Renal cortical epithelial cell (primary cell): ENCODE measurements at regions not wholly inside any gene's neighbourhood (a gene's known extent, or its start where the extent isn't known, plus 50 kb on each side); places are given as distances from the start of the nearest gene placed in this dataset.
"Not testable (repeated sequence)": the region's sequence is repeated elsewhere in the genome, so short reads cannot be mapped to it uniquely, and the experiment has no call there.

ENCODE experiments used
- DNase-seq: peaks from one replicate; pipeline ENCODE4 v3.0.0-alpha.2; 2011; ENCODE audit warnings: low read depth

DNA sequence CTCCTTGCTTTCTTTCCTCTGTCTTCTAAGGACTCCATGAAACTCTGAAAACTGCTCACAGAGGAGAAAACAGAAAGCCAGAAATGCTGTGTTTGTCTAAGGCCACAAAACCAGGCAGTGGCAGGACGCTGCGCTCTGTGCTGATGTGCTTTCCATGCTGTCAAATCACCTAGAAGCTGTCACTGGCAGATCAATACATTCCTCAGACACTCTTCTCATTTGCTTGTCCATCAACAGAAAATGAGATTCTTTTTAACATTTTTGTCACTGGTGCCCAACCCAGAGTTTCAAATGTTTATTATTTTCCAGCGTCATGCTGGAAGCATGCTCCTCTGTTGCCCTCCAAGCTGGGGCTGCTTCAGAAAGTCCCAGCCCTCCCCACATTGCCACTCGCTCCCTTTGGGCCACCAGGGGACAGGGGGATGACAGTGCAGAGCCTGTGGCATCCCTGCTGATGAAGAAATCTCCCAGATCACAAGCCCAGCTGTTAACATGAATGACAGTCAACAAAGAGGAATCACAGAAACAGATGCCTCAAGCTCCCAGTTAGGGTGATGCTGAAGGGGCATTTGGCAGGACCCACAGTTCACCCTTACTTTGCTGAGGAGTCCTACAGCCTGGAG is 117.5 kb upstream of the MEIS1 start:
- DNase-seq, result no peak

DNA sequence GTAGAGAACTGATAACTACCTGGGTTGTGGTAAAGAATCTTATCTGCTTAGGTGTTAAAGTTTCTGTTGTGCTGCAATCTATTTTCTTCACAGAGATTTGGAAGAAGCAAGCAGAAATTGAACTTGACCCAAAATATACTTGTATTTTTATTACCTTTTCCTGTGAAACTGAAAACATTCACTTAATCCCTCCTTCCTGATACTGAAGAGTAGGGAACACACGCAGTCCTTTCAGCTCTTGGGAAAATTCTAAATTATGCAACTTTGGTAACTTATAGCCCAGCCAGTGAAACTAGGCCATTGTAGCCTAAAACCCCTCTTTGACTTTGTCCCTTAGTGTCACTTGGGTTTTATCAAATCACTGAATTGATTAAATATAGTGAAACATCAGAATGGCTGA is 128.4 kb upstream of the MEIS1 start:
- no peak for DNase-seq

- DNase-seq, result no peak
These were observed 129.2 kb upstream of the MEIS1 start for GRCh38 chr2:66305718-66306117.

DNA sequence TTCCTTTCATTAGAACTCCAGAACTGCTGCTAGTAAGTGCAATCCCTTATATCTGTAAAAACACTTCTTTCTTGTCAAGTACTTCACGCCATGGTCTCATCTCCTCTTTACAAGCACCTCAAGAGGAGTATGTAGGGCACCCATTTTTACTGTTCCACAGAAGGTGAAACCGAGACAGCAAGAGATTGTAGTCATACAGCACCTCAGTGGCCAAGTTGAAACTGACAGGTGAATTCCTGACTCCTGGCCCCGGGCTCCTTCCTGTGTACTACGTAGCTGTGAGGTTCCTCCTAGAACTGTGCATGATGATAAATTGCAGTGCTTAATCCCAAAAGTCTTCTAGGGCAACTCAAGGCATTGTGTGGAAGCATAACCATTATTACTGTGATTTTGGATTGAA is 131.5 kb upstream of the MEIS1 start:
- no peak for DNase-seq

- no peak for DNase-seq
These were observed 133.2 kb upstream of the MEIS1 start for GRCh38 chr2:66301767-66302140.

DNA sequence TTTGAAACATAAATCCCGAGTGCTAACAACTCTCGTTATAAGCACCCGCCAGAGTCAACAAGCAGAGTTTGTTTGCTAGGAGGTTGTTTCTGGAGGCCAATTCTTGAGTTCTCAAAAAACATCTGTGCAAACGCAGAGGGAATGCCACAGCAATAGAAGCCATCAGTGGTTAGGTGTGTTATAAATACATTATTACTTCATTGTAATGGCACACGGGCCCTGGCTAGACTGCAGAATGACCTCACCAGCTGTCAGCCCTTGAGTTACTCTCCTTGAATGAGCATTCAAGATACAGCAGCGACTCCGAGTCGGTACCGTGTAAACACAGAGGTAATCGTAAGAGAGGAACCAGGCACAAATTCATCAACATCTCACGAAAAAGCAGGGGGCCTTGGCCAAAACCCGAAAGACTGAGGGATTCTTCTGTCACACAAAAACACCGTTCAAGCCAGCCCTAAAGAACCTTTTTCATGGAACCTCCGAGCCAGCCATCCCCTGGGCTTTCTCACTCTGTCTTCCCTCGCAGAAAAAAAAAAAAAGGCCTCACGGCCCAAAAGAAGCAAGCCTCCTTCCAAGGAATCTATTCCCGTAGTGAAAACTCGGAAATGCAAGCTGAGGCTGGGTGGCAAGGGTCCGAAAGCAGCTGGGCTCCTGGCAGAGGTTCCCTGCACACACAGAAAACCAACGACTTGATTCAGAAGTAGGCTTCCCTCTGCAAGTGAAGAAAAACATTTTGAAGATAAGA is 133.7 kb upstream of the MEIS1 start:
- no peak for DNase-seq

GRCh38 chr2:66283787-66284186 is 151.1 kb upstream of the MEIS1 start:
- no peak for DNase-seq

GRCh38 chr2:66281980-66282379 is 152.9 kb upstream of the MEIS1 start:
- no peak for DNase-seq

GRCh38 chr2:66279024-66279423 is 155.9 kb upstream of the MEIS1 start:
- DNase-seq, result no peak

DNA sequence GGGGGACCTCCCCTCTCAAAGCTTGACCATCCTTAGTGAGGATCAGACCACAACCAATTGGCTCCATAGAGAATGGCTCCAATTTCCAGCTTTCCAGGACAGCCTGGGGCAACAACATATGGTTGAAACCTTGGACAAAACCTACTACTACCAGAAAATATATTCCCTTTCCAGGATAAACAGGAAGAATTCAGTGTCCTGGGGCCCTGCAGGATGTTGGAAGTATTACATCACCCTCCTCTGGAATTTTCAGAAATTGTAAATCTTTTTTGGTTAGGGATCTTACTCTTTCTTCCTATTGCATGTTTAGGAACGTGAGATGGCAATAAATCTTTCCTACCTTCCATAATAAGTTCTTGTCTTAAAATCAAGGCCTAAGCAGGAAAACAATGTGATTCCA is 158.9 kb upstream of the MEIS1 start:
- no peak for DNase-seq

DNA sequence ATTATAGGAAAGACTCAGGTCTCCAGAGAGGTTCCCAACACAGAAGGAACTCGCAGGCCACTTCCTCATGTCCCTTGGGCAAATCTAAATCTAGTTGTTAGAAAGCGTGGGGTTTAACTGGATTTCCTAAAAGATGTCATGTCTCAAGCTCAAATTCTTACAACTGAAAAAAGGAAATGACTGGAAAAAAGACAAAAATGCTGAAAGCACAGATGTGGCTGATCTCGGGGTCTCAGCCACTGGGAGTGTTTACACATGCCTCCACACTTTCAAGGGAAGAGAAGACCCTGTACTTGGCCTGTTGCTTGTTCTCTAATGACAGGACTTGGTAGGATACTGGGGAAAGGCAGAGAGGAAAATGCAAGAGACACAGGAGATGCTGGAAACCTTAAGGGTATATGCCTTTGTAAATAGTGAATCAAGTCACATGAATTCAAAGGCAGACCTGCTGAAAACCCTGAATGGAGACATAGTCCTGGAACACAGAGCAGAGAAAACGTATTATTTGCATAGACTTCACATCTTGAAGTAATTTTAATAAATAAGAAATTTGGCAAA is 160.9 kb upstream of the MEIS1 start:
- no peak for DNase-seq

DNA sequence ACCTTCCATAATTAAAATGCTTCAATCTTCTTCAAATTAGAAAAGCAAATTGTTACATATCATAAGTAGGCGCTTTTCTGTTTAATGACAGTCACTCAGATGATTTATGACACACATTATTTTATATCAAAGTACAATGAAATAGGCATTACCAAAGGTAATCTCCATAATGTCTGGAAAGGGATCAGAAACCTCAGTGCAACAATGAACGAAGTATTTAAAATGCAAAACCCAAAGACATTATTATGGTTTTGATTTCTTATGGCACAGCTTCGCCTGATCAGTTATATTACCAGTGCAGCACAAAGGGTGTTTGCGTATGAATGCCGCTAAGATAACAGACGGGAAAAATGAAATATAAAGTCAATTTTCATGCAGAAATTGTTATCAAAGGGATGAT is 162.2 kb upstream of the MEIS1 start:
- no peak for DNase-seq

GRCh38 chr2:66271777-66272176 is 163.1 kb upstream of the MEIS1 start:
- DNase-seq, result no peak

DNA sequence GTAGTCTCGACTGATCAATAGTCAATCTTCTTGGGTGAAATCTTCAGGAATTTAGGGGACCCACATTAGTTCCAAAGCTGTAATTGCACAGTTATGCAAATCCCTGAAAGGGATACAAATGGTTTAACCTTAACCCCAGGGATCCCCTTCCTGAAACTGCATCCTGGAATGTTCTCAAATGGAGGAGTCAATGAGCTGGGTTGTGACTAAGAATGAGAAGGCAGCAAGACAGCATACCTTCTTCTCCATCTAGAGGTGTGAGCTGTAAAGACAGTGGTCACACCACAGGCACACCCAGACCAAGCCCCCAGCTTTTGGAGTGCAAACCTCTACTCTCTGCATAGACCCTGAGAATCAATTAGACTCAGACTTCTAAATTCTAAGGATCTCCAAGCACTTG is 164.7 kb upstream of the MEIS1 start:
- DNase-seq, result no peak

GRCh38 chr2:66269166-66269565 is 165.8 kb upstream of the MEIS1 start:
- no peak for DNase-seq

- DNase-seq, result no peak
These were observed 166.2 kb upstream of the MEIS1 start for GRCh38 chr2:66268756-66269155.

DNA sequence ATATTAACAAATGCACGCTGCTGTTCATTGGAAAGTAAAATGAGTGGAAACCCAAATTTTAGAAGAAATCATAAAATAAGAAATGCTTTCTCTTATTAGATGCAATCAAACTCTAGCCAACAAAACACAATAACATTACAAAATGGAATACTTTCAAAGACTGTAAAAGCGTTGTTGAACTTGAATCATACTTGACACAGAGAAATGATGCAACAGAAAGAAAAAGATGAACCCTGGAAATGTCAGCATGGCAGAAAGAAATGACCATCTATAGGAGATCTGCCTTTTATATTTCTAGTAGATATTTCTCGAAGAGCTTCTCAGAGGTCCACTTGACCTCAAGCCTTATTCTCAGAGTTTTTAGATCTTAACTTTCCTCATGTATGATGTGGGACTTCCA is 170.6 kb upstream of the MEIS1 start:
- no peak for DNase-seq

DNA sequence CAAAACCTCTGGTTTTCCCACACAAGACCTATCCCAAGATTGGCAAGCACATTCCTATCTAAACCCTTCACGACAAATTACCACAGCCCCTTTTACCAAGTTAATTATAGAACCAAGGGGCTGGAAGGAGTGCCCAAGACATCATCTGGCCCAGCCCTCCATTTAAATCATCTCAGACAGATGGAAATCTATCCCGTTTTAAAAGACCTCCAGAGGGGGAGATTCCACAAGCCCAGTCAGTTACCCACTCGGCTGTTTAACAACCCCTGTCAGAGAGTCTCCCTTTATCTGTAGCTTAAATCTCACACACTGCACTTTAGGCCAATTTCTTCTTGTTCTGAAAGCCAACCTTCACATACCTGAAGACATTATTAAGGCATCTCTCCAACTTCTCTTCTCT is 179.1 kb upstream of the MEIS1 start:
- no peak for DNase-seq

- DNase-seq, result no peak
These were observed 179.8 kb upstream of the MEIS1 start for GRCh38 chr2:66255136-66255535.

DNA sequence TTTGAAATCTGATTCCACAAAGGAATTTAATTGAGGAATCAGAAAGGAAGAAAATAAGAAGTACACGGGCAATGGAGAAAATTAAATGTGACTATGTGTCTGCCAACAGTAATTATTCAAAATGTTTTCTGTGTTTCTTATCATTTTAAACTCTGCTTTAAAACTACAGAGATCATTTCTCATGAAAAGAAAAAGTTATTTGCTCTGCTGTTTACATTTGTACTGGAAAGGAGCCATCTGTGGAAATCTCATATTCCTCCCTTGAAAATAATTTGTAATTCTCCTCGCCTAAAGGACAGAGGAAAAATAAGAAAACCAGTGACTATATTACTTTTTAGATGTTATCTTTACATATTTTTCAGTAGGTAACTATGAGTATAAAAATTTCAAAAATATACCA is 181.9 kb upstream of the MEIS1 start:
- DNase-seq, result no peak

GRCh38 chr2:66252109-66252508 is 182.8 kb upstream of the MEIS1 start:
- no peak for DNase-seq

DNA sequence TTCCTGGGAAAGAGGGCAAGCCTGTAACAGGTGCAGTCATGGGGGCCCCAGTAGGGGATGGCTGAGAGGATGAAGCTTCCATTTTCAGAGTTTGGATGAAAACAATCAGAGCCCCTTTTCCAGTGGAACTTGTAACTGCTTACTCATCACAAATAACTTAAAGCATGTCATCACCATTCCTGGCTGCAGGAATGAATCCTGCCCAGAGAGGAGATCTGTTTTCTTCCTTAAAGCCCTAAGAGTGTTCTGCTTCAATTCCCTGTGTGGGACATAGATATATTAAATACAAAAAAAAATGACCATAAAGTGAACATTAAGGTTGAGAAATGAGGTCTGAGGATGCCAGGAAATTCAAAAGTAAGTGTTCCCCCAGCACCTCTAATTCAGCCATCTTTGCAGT is 183.4 kb upstream of the MEIS1 start:
- no peak for DNase-seq

DNA sequence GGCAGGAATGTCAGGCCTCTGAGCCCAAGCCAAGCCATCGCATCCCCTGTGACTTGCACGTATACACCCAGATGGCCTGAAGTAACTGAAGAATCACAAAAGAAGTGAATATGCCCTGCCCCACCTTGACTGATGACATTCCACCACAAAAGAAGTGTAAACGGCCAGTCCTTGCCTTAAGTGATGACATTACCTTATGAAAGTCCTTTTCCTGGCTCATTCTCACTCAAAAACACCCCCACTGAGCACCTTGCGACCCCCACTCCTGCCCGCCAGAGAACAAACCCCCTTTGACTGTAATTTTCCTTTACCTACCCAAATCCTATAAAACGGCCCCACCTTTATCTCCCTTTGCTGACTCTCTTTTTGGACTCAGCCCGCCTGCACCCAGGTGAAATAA is 185.8 kb upstream of the MEIS1 start:
- not testable (repeated sequence) for DNase-seq

DNA sequence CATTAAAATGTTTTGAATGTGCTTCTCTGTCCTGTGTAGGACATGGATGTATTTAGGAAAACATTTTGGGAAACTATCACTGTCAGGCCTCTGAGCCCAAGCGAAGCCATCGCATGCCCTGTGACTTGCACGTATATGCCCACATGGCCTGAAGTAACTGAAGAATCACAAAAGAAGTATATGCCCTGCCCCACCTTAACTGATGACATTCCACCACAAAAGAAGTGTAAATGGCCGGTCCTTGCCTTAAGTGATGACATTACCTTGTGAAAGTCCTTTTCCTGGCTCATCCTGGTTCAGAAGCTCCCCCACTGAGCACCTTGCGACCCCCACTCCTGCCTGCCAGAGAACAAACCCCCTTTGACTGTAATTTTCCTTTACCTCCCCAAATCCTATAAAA is 191.1 kb upstream of the MEIS1 start:
- DNase-seq, result not testable (repeated sequence)
